Karpas-422 (cell line): ENCODE measurements at regions not wholly inside any gene's neighbourhood (a gene's known extent, or its start where the extent isn't known, plus 50 kb on each side); places are given as distances from the start of the nearest gene placed in this dataset.

ENCODE experiments used
- DNase-seq: peaks from one replicate; pipeline ENCODE4 v3.0.0-alpha.2; 2015
- H2AFZ ChIP-seq: fragments of 200-600 bp; sonication (generic); 2 replicates; pipeline ENCODE4 v1.6.1; 2014; ENCODE audit warnings: antibody characterized with exemption, low read length, mixed read lengths
- H3K27ac ChIP-seq: fragments of 200-600 bp; sonication (generic); 2 replicates; pipeline ENCODE4 v1.5.1; 2014; ENCODE audit warnings: mild to moderate bottlenecking, low read length, moderate library complexity
- H3K27me3 ChIP-seq: fragments of 200-600 bp; sonication (generic); 2 replicates; pipeline ENCODE4 v1.6.1; 2014; ENCODE audit warnings: low read length, mixed read lengths
- H3K36me3 ChIP-seq: fragments of 200-600 bp; sonication (generic); 2 replicates; pipeline ENCODE4 v1.6.1; 2014; ENCODE audit warnings: low read length, mixed read lengths; ENCODE audit not compliant: insufficient read depth
- H3K4me1 ChIP-seq: fragments of 200-600 bp; sonication (generic); 2 replicates; pipeline ENCODE4 v1.6.1; 2014; ENCODE audit warnings: mild to moderate bottlenecking, low read length, mixed read lengths
- H3K4me2 ChIP-seq: fragments of 200-600 bp; sonication (generic); 2 replicates; pipeline ENCODE4 v1.6.1; 2014; ENCODE audit warnings: low read length, low read depth, mild to moderate bottlenecking; ENCODE audit not compliant: poor library complexity, severe bottlenecking
- H3K4me3 ChIP-seq: fragments of 200-600 bp; sonication (generic); 2 replicates; pipeline ENCODE4 v1.5.1; 2014; ENCODE audit warnings: mild to moderate bottlenecking, antibody characterized with exemption, low read length, mixed read lengths
- H3K79me2 ChIP-seq: fragments of 200-600 bp; sonication (generic); 2 replicates; pipeline ENCODE4 v1.6.1; 2014; ENCODE audit warnings: mild to moderate bottlenecking, low read length, mixed read lengths
- H3K9ac ChIP-seq: fragments of 200-600 bp; sonication (generic); 2 replicates; pipeline ENCODE4 v1.6.0; 2014; ENCODE audit warnings: low read length
- H3K9me2 ChIP-seq: fragments of 200-600 bp; sonication (generic), shearing (Covaris generic); replicated peaks from 2 replicates; pipeline ENCODE4 v1.6.0; 2014; ENCODE audit warnings: mild to moderate bottlenecking, low read length, moderate library complexity; ENCODE audit not compliant: insufficient read depth
- H3K9me3 ChIP-seq: fragments of 300-700, 200-600 bp; sonication (generic); 2 replicates; pipeline ENCODE4 v1.6.1; 2014; ENCODE audit warnings: low read length, mixed read lengths
- H4K20me1 ChIP-seq: fragments of 200-600 bp; sonication (generic); 2 replicates; pipeline ENCODE4 v1.6.1; 2014; ENCODE audit warnings: mild to moderate bottlenecking, antibody characterized with exemption, low read length, low read depth; ENCODE audit not compliant: insufficient read depth

DNA sequence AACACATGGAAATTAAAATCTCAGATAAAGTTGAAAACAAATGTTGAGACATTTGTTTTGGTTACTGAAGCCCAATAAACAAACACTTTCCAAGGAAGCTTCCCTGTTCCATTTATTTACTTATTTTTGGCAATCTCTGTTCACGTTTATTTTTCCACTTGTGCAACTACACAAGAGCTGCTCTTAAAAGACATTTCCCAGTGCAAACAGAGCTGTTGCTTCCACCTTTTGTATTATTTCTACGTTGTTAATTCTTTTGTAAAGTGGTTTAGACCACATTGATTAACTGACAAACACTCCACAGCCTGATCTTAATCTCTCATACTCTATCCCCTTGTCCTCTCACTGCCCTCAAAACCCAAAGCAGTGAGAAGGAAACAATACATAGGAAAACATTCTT, 757.6 kb downstream of the LIG4 start:
- no peak overlapping the region for H2AFZ ChIP-seq
- H3K4me3 ChIP-seq, result no peak overlapping the region
- no peaks in the 10 kb centered on the region for H3K79me2 ChIP-seq
- H3K27ac ChIP-seq, result no peak overlapping the region
- no peak overlapping the region for H3K4me2 ChIP-seq
- no peaks in the 10 kb centered on the region for H3K36me3 ChIP-seq
- H3K9ac ChIP-seq, result no peak overlapping the region
- no peaks in the 10 kb centered on the region for H3K27me3 ChIP-seq
- H4K20me1 ChIP-seq, result no peaks in the 10 kb centered on the region
- no peaks in the 10 kb centered on the region for H3K4me1 ChIP-seq
- H3K9me2 ChIP-seq, result no peaks in the 10 kb centered on the region
- DNase-seq, result no peak
- peaks cover 42% of the 10 kb centered on the region for H3K9me3 ChIP-seq

DNA sequence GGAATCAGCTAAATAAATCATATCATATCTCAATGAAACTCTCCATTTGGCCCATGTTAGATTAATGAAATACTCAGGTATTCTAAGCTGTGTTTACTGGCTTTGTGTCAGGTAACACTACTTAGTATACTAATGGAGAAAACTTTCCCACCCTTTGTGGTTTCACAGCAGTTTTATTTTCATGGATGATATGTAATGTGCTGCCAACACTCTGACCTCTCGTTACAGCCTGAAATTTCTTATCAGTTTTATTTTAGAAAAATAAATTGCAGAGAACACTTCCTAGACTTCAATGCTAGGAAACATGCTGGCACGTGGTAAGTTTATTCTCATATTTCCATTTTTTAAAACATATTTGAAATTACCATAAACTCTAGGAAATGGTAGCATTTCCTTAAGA, 758.9 kb downstream of the LIG4 start:
- H3K4me2 ChIP-seq, result no peak overlapping the region
- no peaks in the 10 kb centered on the region for H4K20me1 ChIP-seq
- no peaks in the 10 kb centered on the region for H3K36me3 ChIP-seq
- no peaks in the 10 kb centered on the region for H3K27me3 ChIP-seq
- no peak overlapping the region for H2AFZ ChIP-seq
- no peaks in the 10 kb centered on the region for H3K9me2 ChIP-seq
- H3K27ac ChIP-seq, result no peak overlapping the region
- H3K4me3 ChIP-seq, result no peak overlapping the region
- no peak for DNase-seq
- H3K4me1 ChIP-seq, result no peaks in the 10 kb centered on the region
- H3K9me3 ChIP-seq, result peaks cover 33% of the 10 kb centered on the region
- no peaks in the 10 kb centered on the region for H3K79me2 ChIP-seq
- H3K9ac ChIP-seq, result no peak overlapping the region

GRCh38 chr13:107452833-107453232, 762.5 kb downstream of the LIG4 start:
- H2AFZ ChIP-seq, result no peak overlapping the region
- no peaks in the 10 kb centered on the region for H3K36me3 ChIP-seq
- DNase-seq, result no peak

GRCh38 chr13:107450931-107451330, 764.4 kb downstream of the LIG4 start:
- H3K9me2 ChIP-seq, result no peaks in the 10 kb centered on the region
- H3K36me3 ChIP-seq, result no peaks in the 10 kb centered on the region
- no peak overlapping the region for H3K27ac ChIP-seq
- H3K4me1 ChIP-seq, result no peaks in the 10 kb centered on the region
- no peak for DNase-seq
- peaks cover 20% of the 10 kb centered on the region for H3K9me3 ChIP-seq
- no peak overlapping the region for H3K4me2 ChIP-seq
- H3K4me3 ChIP-seq, result no peak overlapping the region
- H3K79me2 ChIP-seq, result no peaks in the 10 kb centered on the region
- no peaks in the 10 kb centered on the region for H4K20me1 ChIP-seq
- no peaks in the 10 kb centered on the region for H3K27me3 ChIP-seq
- H3K9ac ChIP-seq, result no peak overlapping the region
- H2AFZ ChIP-seq, result no peak overlapping the region

More at GRCh38 chr13:107452833-107453232, 762.5 kb downstream of the LIG4 start:
- H3K27ac ChIP-seq, result no peak overlapping the region
- peaks cover 13% of the 10 kb centered on the region for H3K9me3 ChIP-seq
- no peak overlapping the region for H3K4me3 ChIP-seq
- no peak overlapping the region for H3K4me2 ChIP-seq
- H4K20me1 ChIP-seq, result no peaks in the 10 kb centered on the region
- no peak overlapping the region for H3K9ac ChIP-seq
- no peaks in the 10 kb centered on the region for H3K27me3 ChIP-seq
- no peaks in the 10 kb centered on the region for H3K4me1 ChIP-seq
- no peaks in the 10 kb centered on the region for H3K9me2 ChIP-seq
- H3K79me2 ChIP-seq, result no peaks in the 10 kb centered on the region

- no peaks in the 10 kb centered on the region for H3K9me2 ChIP-seq
- no peak overlapping the region for H3K27ac ChIP-seq
- H3K4me2 ChIP-seq, result no peak overlapping the region
- no peak overlapping the region for H3K4me3 ChIP-seq
- no peaks in the 10 kb centered on the region for H3K27me3 ChIP-seq
- no peaks in the 10 kb centered on the region for H3K4me1 ChIP-seq
- no peak overlapping the region for H3K9ac ChIP-seq
- no peak for DNase-seq
- H3K79me2 ChIP-seq, result no peaks in the 10 kb centered on the region
- no peaks in the 10 kb centered on the region for H4K20me1 ChIP-seq
- no peak overlapping the region for H2AFZ ChIP-seq
- H3K36me3 ChIP-seq, result no peaks in the 10 kb centered on the region
- peaks cover 17% of the 10 kb centered on the region for H3K9me3 ChIP-seq
Observed at GRCh38 chr13:107450431-107450830, 764.9 kb downstream of the LIG4 start.

DNA sequence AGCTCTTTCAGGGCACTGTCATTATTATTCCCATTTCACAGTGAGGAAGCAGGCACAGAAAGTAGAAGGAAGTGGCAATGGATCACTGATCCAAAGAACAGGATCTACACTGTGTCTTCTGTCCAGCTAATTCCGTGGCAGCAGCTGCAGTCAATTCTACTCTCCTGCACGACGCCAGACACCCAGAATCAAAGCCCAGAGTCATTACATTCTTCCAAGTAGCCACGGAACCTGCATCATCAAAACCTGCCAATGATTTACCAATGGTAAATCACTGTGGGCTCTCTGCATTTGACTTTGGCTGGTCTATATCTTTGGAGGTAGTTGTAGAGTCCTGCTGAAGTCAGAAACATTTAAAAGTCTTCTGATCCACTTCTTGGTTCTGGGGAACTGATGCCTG, 767.7 kb downstream of the LIG4 start:
- Histone ChIP-seq H3K4me2 (no peak overlapping the region), H3K27ac (no peak overlapping the region), H3K4me3 (no peak overlapping the region), H3K36me3 (no peaks in the 10 kb centered on the region), H3K27me3 (no peaks in the 10 kb centered on the region), H3K4me1 (no peaks in the 10 kb centered on the region), H3K9me3 (peaks cover 18% of the 10 kb centered on the region), H4K20me1 (no peaks in the 10 kb centered on the region), H2AFZ (no peak overlapping the region), H3K9ac (no peak overlapping the region), H3K79me2 (no peaks in the 10 kb centered on the region), H3K9me2 (no peaks in the 10 kb centered on the region)
- DNase-seq, result no peak

DNA sequence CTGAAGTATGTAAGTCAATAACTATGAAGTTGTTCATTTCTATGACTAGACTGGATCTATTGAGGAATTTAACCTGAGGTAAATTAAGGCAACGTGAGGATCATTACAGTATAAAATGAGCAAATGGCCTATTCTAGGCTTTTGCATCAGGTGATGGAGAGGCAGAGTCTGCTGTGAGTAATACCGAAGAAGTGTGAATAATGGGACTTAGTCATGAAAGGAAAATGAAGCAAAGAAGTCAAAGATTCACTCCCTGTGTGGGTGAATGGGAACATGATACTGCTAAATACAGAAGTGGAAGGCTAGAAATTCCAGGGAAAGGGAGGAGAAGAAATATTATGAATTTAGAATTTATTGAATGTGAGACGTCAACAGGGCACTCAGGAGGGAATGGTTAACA, 774.1 kb downstream of the LIG4 start:
- H4K20me1 ChIP-seq, result no peaks in the 10 kb centered on the region
- H3K4me2 ChIP-seq, result no peak overlapping the region
- no peak for DNase-seq
- H3K9me3 ChIP-seq, result peaks cover 28% of the 10 kb centered on the region
- no peaks in the 10 kb centered on the region for H3K36me3 ChIP-seq
- H3K4me3 ChIP-seq, result no peak overlapping the region
- no peaks in the 10 kb centered on the region for H3K4me1 ChIP-seq
- no peak overlapping the region for H3K27ac ChIP-seq
- H3K27me3 ChIP-seq, result no peaks in the 10 kb centered on the region
- no peak overlapping the region for H3K9ac ChIP-seq
- H2AFZ ChIP-seq, result no peak overlapping the region
- no peaks in the 10 kb centered on the region for H3K79me2 ChIP-seq
- no peaks in the 10 kb centered on the region for H3K9me2 ChIP-seq

DNA sequence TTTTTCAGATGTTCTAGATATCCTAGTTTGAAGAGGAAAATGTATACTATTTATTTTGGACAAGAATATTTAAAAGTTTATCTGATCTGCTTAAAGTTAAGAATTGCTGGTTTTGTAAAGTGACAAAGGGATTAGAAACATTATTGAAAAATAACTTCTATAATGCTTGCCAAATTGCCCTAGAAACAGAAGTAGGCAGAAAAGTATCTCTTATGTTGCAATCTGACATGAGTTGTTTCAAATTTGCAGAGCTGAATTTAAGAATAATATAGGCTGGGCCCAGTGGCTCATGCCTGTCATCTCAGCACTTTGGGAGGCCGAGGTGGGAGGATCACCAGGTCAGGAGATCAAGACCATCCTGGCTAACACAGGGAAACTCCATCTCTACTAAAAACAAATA, 777.1 kb downstream of the LIG4 start:
- Histone ChIP-seq H3K4me3 (no peak overlapping the region), H3K36me3 (no peaks in the 10 kb centered on the region), H3K79me2 (no peaks in the 10 kb centered on the region), H3K9me3 (peaks cover 33% of the 10 kb centered on the region), H4K20me1 (no peaks in the 10 kb centered on the region), H3K27ac (no peak overlapping the region), H3K9ac (no peak overlapping the region), H3K4me2 (no peak overlapping the region), H2AFZ (no peak overlapping the region), H3K4me1 (no peaks in the 10 kb centered on the region), H3K27me3 (no peaks in the 10 kb centered on the region), H3K9me2 (no peaks in the 10 kb centered on the region)
- DNase-seq, result no peak

- Histone ChIP-seq H3K36me3 (no peaks in the 10 kb centered on the region), H3K4me1 (no peaks in the 10 kb centered on the region), H3K9me3 (peaks cover 23% of the 10 kb centered on the region), H3K27me3 (no peaks in the 10 kb centered on the region), H3K9me2 (no peaks in the 10 kb centered on the region), H4K20me1 (no peaks in the 10 kb centered on the region), H3K9ac (no peak overlapping the region), H2AFZ (no peak overlapping the region), H3K4me3 (no peak overlapping the region), H3K27ac (no peak overlapping the region), H3K4me2 (no peak overlapping the region), H3K79me2 (no peaks in the 10 kb centered on the region)
- DNase-seq, result no peak
Observed at GRCh38 chr13:107434347-107434746, 781.0 kb downstream of the LIG4 start.
